AG04450 (cell line): ENCODE measurements at regions not wholly inside any gene's neighbourhood (a gene's known extent, or its start where the extent isn't known, plus 50 kb on each side); places are given as distances from the start of the nearest gene placed in this dataset.

Experiments used
- CTCF ChIA-PET: fragments of 300-600, 350-600 bp; formaldehyde crosslinking; extraction: SDS; loops from one replicate; lab custom pipeline; 2022; ENCODE audit warnings: antibody characterized with exemption, inconsistent platforms; lab: Charles Lee
- POLR2A ChIA-PET: fragments of 350-600 bp; formaldehyde crosslinking; extraction: SDS; loops from one replicate; lab custom pipeline; 2021; ENCODE audit warnings: antibody characterized with exemption, inconsistent platforms; lab: Yijun Ruan, JAX
- DNase-seq: peaks from one replicate; pipeline ENCODE4 v3.0.0-alpha.2; 2011; ENCODE audit warnings: low read depth, low spot score
- H3K27ac ChIP-seq: one replicate; pipeline ENCODE4 v1.5.1; 2012; ENCODE audit warnings: low read depth, low read length, control low read depth
- H3K27me3 ChIP-seq: one replicate; pipeline ENCODE4 v1.6.0; 2012; ENCODE audit warnings: low read length; ENCODE audit not compliant: control insufficient read depth, insufficient read depth
- H3K4me3 ChIP-seq: 2 replicates; pipeline ENCODE4 v1.5.1; 2011; ENCODE audit warnings: mild to moderate bottlenecking, low read depth, low read length, control low read depth
- H3K9me3 ChIP-seq: 2 replicates; pipeline ENCODE4 v1.5.1; 2012; ENCODE audit warnings: low read length; ENCODE audit not compliant: control insufficient read depth, insufficient read depth
- CTCF ChIP-seq: IDR thresholded peaks from 2 replicates; pipeline ENCODE4 v1.5.1; 2011; ENCODE audit warnings: low read depth, low read length, control low read depth, inconsistent platforms

GRCh38 chr1:194105381-194105780 is 919.0 kb upstream of the B3GALT2 start:
- Histone ChIP-seq H3K27ac (no peak overlapping the region), H3K27me3 (no peaks in the 10 kb centered on the region), H3K9me3 (no peaks in the 10 kb centered on the region), H3K4me3 (no peak overlapping the region)
- POLR2A ChIA-PET: no interaction called here
- no peak for TF ChIP-seq CTCF
- CTCF ChIA-PET: no interaction called here
- no peak for DNase-seq

- Histone ChIP-seq H3K4me3 (no peak overlapping the region), H3K9me3 (no peaks in the 10 kb centered on the region), H3K27me3 (no peaks in the 10 kb centered on the region), H3K27ac (no peak overlapping the region)
- no peak for TF ChIP-seq CTCF
- ChIA-PET POLR2A (no interaction called here), CTCF (no interaction called here)
- no peak for DNase-seq
Observed at GRCh38 chr1:194104247-194104844, 917.9 kb upstream of the B3GALT2 start.

GRCh38 chr1:194103516-194104246 is 917.3 kb upstream of the B3GALT2 start:
- no peak overlapping the region for H3K27ac ChIP-seq
- TF ChIP-seq CTCF: no peak
- H3K9me3 ChIP-seq: no peaks in the 10 kb centered on the region
- DNase-seq: no peak
- H3K27me3 ChIP-seq: no peaks in the 10 kb centered on the region
- CTCF ChIA-PET: no interaction called here
- H3K4me3 ChIP-seq: no peak overlapping the region
- POLR2A ChIA-PET: no interaction called here

- H3K27me3 ChIP-seq: no peaks in the 10 kb centered on the region
- no peak overlapping the region for H3K27ac ChIP-seq
- TF ChIP-seq CTCF: no peak
- ChIA-PET POLR2A (no interaction called here), CTCF (no interaction called here)
- H3K4me3 ChIP-seq: no peak overlapping the region
- no peaks in the 10 kb centered on the region for H3K9me3 ChIP-seq
- no peak for DNase-seq
Observed at GRCh38 chr1:194103101-194103500, 916.7 kb upstream of the B3GALT2 start.

GRCh38 chr1:194102607-194103006 is 916.2 kb upstream of the B3GALT2 start:
- ChIA-PET CTCF (no interaction called here), POLR2A (no interaction called here)
- no peak for DNase-seq
- TF ChIP-seq CTCF: no peak
- Histone ChIP-seq H3K27me3 (no peaks in the 10 kb centered on the region), H3K4me3 (no peak overlapping the region), H3K27ac (no peak overlapping the region), H3K9me3 (no peaks in the 10 kb centered on the region)
